ENCODE measurements at regions not wholly inside any gene's neighbourhood (a gene's known extent, or its start where the extent isn't known, plus 50 kb on each side); places are given as distances from the start of the nearest gene placed in this dataset.
"Not testable (repeated sequence)": the region's sequence is repeated elsewhere in the genome, so short reads cannot be mapped to it uniquely, and the experiment has no call there.

DNA sequence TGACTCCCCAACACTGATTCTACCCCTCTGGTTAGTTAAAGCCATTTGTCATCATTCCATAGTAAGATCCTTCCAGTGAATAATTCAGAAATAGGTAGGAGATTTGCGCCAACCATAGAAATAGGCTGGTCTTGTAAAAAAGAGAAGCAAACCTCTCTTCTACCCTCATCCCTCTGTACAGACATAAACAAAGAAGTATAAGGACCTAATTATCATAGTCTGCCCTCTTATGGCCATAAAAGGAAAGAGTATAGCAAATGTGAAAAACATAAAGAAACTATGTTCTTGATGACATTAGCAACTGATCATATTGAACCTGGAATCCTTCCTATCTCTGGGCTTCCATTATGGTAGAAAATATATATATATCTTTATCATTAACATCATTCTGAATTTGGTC lies 88.5 kb upstream of the FAM25C start:
- TF ChIP-seq POLR2A (IDR thresholded peaks at IDR 0.05): not testable (repeated sequence)
- TF ChIP-seq, protein P1, sequence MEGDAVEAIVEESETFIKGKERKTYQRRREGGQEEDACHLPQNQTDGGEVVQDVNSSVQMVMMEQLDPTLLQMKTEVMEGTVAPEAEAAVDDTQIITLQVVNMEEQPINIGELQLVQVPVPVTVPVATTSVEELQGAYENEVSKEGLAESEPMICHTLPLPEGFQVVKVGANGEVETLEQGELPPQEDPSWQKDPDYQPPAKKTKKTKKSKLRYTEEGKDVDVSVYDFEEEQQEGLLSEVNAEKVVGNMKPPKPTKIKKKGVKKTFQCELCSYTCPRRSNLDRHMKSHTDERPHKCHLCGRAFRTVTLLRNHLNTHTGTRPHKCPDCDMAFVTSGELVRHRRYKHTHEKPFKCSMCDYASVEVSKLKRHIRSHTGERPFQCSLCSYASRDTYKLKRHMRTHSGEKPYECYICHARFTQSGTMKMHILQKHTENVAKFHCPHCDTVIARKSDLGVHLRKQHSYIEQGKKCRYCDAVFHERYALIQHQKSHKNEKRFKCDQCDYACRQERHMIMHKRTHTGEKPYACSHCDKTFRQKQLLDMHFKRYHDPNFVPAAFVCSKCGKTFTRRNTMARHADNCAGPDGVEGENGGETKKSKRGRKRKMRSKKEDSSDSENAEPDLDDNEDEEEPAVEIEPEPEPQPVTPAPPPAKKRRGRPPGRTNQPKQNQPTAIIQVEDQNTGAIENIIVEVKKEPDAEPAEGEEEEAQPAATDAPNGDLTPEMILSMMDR (IDR thresholded peaks at IDR 0.05): not testable (repeated sequence)

Measured in heart left ventricle (tissue), 13 donors.